SK-N-SH (cell line): ENCODE measurements at regions not wholly inside any gene's neighbourhood (a gene's known extent, or its start where the extent isn't known, plus 50 kb on each side); places are given as distances from the start of the nearest gene placed in this dataset.

Source experiments
- FOXM1 ChIP-seq: IDR thresholded peaks from 2 replicates; pipeline ENCODE4 v1.4.0; 2012; ENCODE audit warnings: low read depth, mild to moderate bottlenecking
- POLR2AphosphoS5 ChIP-seq: IDR thresholded peaks from 2 replicates; pipeline ENCODE4 v1.6.1; 2012; ENCODE audit warnings: low read depth, low read length
- SMC3 ChIP-seq: IDR thresholded peaks from 2 replicates; pipeline ENCODE4 v1.6.1; 2012; ENCODE audit warnings: low read depth, low read length, improper control_type of control experiment
- TAF1 ChIP-seq: IDR thresholded peaks from 2 replicates; pipeline ENCODE4 v1.6.1; 2012; ENCODE audit warnings: low read depth, mild to moderate bottlenecking, low read length, moderate library complexity, borderline replicate concordance
- TF ChIP-seq, protein P1 (sequence below): IDR thresholded peaks from 2 replicates; pipeline ENCODE4 v1.4.0; 2012; ENCODE audit warnings: low read depth, borderline replicate concordance
- TF ChIP-seq, protein P2 (sequence below): fragments of 150-350 bp; IDR thresholded peaks from 2 replicates; pipeline ENCODE4 v1.6.1; 2017; ENCODE audit warnings: antibody characterized with exemption, low read length, low read depth, borderline replicate concordance
- TF ChIP-seq, protein P3 (sequence below): fragments of 200-600 bp; sonication (generic); IDR thresholded peaks from 2 replicates; pipeline ENCODE4 v1.6.1; 2017; ENCODE audit warnings: antibody characterized with exemption, mild to moderate bottlenecking, moderate library complexity

DNA sequence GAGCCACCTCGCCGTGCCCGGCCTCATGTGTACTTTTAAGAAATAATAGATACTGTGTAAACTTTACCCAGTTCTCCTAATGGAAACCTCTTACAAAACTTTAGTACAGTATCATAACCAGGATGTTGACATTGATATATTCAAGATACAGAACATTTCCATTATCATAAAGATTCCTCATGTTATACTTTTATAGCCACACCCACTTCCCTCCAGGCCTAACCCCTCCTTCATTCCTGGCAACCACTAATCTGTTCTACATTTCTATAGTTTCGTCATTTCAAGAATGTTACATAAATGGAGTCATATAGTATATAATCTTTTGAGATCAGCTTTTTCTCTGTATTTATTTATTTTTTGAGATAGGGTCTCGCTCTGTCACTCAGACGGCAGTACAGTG lies 52.6 kb upstream of the SALL4 start:
- TF ChIP-seq FOXM1: no peak
- TF ChIP-seq, protein P1, sequence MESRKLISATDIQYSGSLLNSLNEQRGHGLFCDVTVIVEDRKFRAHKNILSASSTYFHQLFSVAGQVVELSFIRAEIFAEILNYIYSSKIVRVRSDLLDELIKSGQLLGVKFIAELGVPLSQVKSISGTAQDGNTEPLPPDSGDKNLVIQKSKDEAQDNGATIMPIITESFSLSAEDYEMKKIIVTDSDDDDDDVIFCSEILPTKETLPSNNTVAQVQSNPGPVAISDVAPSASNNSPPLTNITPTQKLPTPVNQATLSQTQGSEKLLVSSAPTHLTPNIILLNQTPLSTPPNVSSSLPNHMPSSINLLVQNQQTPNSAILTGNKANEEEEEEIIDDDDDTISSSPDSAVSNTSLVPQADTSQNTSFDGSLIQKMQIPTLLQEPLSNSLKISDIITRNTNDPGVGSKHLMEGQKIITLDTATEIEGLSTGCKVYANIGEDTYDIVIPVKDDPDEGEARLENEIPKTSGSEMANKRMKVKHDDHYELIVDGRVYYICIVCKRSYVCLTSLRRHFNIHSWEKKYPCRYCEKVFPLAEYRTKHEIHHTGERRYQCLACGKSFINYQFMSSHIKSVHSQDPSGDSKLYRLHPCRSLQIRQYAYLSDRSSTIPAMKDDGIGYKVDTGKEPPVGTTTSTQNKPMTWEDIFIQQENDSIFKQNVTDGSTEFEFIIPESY: no peak
- TF ChIP-seq, protein P2, sequence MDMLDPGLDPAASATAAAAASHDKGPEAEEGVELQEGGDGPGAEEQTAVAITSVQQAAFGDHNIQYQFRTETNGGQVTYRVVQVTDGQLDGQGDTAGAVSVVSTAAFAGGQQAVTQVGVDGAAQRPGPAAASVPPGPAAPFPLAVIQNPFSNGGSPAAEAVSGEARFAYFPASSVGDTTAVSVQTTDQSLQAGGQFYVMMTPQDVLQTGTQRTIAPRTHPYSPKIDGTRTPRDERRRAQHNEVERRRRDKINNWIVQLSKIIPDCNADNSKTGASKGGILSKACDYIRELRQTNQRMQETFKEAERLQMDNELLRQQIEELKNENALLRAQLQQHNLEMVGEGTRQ: no peak
- TF ChIP-seq, protein P3, sequence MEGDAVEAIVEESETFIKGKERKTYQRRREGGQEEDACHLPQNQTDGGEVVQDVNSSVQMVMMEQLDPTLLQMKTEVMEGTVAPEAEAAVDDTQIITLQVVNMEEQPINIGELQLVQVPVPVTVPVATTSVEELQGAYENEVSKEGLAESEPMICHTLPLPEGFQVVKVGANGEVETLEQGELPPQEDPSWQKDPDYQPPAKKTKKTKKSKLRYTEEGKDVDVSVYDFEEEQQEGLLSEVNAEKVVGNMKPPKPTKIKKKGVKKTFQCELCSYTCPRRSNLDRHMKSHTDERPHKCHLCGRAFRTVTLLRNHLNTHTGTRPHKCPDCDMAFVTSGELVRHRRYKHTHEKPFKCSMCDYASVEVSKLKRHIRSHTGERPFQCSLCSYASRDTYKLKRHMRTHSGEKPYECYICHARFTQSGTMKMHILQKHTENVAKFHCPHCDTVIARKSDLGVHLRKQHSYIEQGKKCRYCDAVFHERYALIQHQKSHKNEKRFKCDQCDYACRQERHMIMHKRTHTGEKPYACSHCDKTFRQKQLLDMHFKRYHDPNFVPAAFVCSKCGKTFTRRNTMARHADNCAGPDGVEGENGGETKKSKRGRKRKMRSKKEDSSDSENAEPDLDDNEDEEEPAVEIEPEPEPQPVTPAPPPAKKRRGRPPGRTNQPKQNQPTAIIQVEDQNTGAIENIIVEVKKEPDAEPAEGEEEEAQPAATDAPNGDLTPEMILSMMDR: no peak
- TF ChIP-seq TAF1: no peak
- TF ChIP-seq POLR2AphosphoS5: no peak
- TF ChIP-seq SMC3: no peak
